HG03025 (cell line): ENCODE measurements at regions not wholly inside any gene's neighbourhood (a gene's known extent, or its start where the extent isn't known, plus 50 kb on each side); places are given as distances from the start of the nearest gene placed in this dataset.

Experiments used
- ATAC-seq: cut with Tn5 transposase; IDR thresholded peaks from one replicate; pipeline ENCODE4 v1.9.1; 2021; ENCODE audit warnings: mild to moderate bottlenecking, moderate library complexity; ENCODE audit not compliant: unreplicated experiment, low FRiP score

GRCh38 chr2:12155303-12156051, 409.0 kb downstream of the LPIN1 start:
- ATAC-seq, result no peak

GRCh38 chr2:12156349-12156748, 409.9 kb downstream of the LPIN1 start:
- ATAC-seq, result no peak

- no peak for ATAC-seq
Measured at GRCh38 chr2:12161085-12161484, 414.7 kb downstream of the LPIN1 start.

GRCh38 chr2:12162269-12163247, 416.1 kb downstream of the LPIN1 start:
- no peak for ATAC-seq

GRCh38 chr2:12163866-12164265, 417.4 kb downstream of the LPIN1 start:
- no peak for ATAC-seq

- ATAC-seq, result no peak
Measured at GRCh38 chr2:12164689-12165088, 418.3 kb downstream of the LPIN1 start.

- ATAC-seq, result no peak
Measured at GRCh38 chr2:12167525-12168317, 421.3 kb downstream of the LPIN1 start.

- no peak for ATAC-seq
Measured at GRCh38 chr2:12168354-12168753, 421.9 kb downstream of the LPIN1 start.

GRCh38 chr2:12168791-12169388, 422.5 kb downstream of the LPIN1 start:
- no peak for ATAC-seq

- ATAC-seq, result no peak
Measured at GRCh38 chr2:12169721-12170120, 423.3 kb downstream of the LPIN1 start.

GRCh38 chr2:12170121-12170520, 423.7 kb downstream of the LPIN1 start:
- no peak for ATAC-seq

GRCh38 chr2:12173271-12173942, 427.0 kb downstream of the LPIN1 start:
- ATAC-seq, result no peak

- no peak for ATAC-seq
Measured at GRCh38 chr2:12173943-12174340, 427.5 kb downstream of the LPIN1 start.

- no peak for ATAC-seq
Measured at GRCh38 chr2:12175323-12175722, 428.9 kb downstream of the LPIN1 start.

- peak; percentile 81 for ATAC-seq
Measured at GRCh38 chr2:12176623-12177454, 430.4 kb downstream of the LPIN1 start.

- ATAC-seq, result peak; percentile 68
Measured at GRCh38 chr2:12177455-12178288, 431.2 kb downstream of the LPIN1 start.

GRCh38 chr2:12178289-12179080, 432.1 kb downstream of the LPIN1 start:
- ATAC-seq, result no peak
